Coronary artery (tissue), 2 donors: ENCODE measurements at regions not wholly inside any gene's neighbourhood (a gene's known extent, or its start where the extent isn't known, plus 50 kb on each side); places are given as distances from the start of the nearest gene placed in this dataset.

Source experiments
- DNase-seq: peaks from one replicate; pipeline ENCODE4 v3.0.0-alpha.2; 2017; ENCODE audit warnings: low spot score
- H3K27ac ChIP-seq, 2 donors: fragments of 200-600 bp; sonication (generic); one replicate each; pipeline ENCODE4 v1.5.1; 2016 to 2019
- H3K4me3 ChIP-seq: fragments of 200-600 bp; sonication (generic); 2 replicates; pipeline ENCODE4 v1.5.1; 2016; ENCODE audit warnings: mild to moderate bottlenecking, moderate library complexity
- CTCF ChIP-seq: fragments of 200-600 bp; sonication (generic); IDR thresholded peaks from one replicate; pipeline ENCODE4 v1.5.1; 2019; ENCODE audit warnings: antibody characterized with exemption

GRCh38 chr6:156622185-156622584 lies 155.0 kb upstream of the ARID1B start:
- no peak for TF ChIP-seq CTCF
- Histone ChIP-seq H3K4me3 (no peak overlapping the region), H3K27ac (no peak overlapping the region)
- DNase-seq = no peak

GRCh38 chr6:156620331-156620730 lies 156.8 kb upstream of the ARID1B start:
- Histone ChIP-seq H3K4me3 (no peak overlapping the region), H3K27ac (no peak overlapping the region)
- no peak for TF ChIP-seq CTCF
- DNase-seq = no peak

GRCh38 chr6:156618600-156619205 lies 158.5 kb upstream of the ARID1B start:
- Histone ChIP-seq H3K27ac (no peak overlapping the region), H3K4me3 (no peak overlapping the region)
- DNase-seq = no peak
- no peak for TF ChIP-seq CTCF

- DNase-seq = no peak
- no peak for TF ChIP-seq CTCF
- Histone ChIP-seq H3K27ac (no peak overlapping the region), H3K4me3 (no peak overlapping the region)
Measured at GRCh38 chr6:156617941-156618340, 159.2 kb upstream of the ARID1B start.

GRCh38 chr6:156617376-156617775 lies 159.8 kb upstream of the ARID1B start:
- DNase-seq = no peak
- no peak overlapping the region for H3K27ac ChIP-seq

GRCh38 chr6:156616495-156616894 lies 160.7 kb upstream of the ARID1B start:
- no peak for TF ChIP-seq CTCF
- Histone ChIP-seq H3K4me3 (no peak overlapping the region), H3K27ac (no peak overlapping the region)
- DNase-seq = no peak

More at GRCh38 chr6:156617376-156617775, 159.8 kb upstream of the ARID1B start:
- H3K4me3 ChIP-seq = no peak overlapping the region
- TF ChIP-seq CTCF = no peak

GRCh38 chr6:156613996-156614395 lies 163.2 kb upstream of the ARID1B start:
- DNase-seq = no peak
- TF ChIP-seq CTCF = no peak
- Histone ChIP-seq H3K27ac (no peak overlapping the region), H3K4me3 (no peak overlapping the region)
